ENCODE measurements at regions not wholly inside any gene's neighbourhood (a gene's known extent, or its start where the extent isn't known, plus 50 kb on each side); places are given as distances from the start of the nearest gene placed in this dataset.

- H3K36me3 ChIP-seq (ENCODE audit: control insufficient read depth in 2 of 2, extremely low read depth in 1 of 2, insufficient read depth in 1 of 2, low read length in 1 of 2) = no peaks in the 10 kb centered on the region
- H3K4me1 ChIP-seq (ENCODE audit: control insufficient read depth in 1 of 2, extremely low read depth in 1 of 2, insufficient read depth in 2 of 2, low read length in 2 of 2) = no peaks in the 10 kb centered on the region
- WGBS (ENCODE audit: insufficient coverage) = no CpG with 5 or more reads among the region's 2 CpGs
- Mint-ChIP-seq H3K4me1 (no peaks in the 10 kb centered on the region), H3K27me3 (no peaks in the 10 kb centered on the region), H3K4me3 (no peak overlapping the region), H3K36me3 (no peaks in the 10 kb centered on the region), H3K9me3 (no peaks in the 10 kb centered on the region), H3K27ac (no peak overlapping the region)
- ChIA-PET POLR2A (no interaction called here), CTCF (no interaction called here)
- no peak overlapping the region for H3K27ac ChIP-seq (ENCODE audit: low read length)
- no peak overlapping the region for H3K4me3 ChIP-seq (ENCODE audit: control insufficient read depth in 1 of 2, extremely low read depth in 1 of 2, low read length in 1 of 2)
- DNase-seq (no peak), ATAC-seq (replicated peaks in 1 of 4) (no peak)
- no peaks in the 10 kb centered on the region for H3K27me3 ChIP-seq (replicated peaks in 1 of 2; ENCODE audit: control insufficient read depth in 2 of 2, extremely low read depth in 1 of 2, insufficient read depth in 2 of 2, low read length in 1 of 2)
- no peaks in the 10 kb centered on the region for H3K9me3 ChIP-seq
These were observed 423.3 kb downstream of the SOX2 start for GRCh38 chr3:182135056-182135455.

- CTCF ChIA-PET = no interaction called here
- Mint-ChIP-seq H3K4me3 (no peak overlapping the region), H3K36me3 (no peaks in the 10 kb centered on the region), H3K27ac (no peak overlapping the region), H3K9me3 (no peaks in the 10 kb centered on the region), H3K27me3 (no peaks in the 10 kb centered on the region), H3K4me1 (no peaks in the 10 kb centered on the region)
- WGBS (ENCODE audit: insufficient coverage) = no CpG with 5 or more reads among the region's 6 CpGs
- POLR2A ChIA-PET = no interaction called here
- no peaks in the 10 kb centered on the region for H3K27me3 ChIP-seq (replicated peaks in 1 of 2; ENCODE audit: control insufficient read depth in 2 of 2, extremely low read depth in 1 of 2, insufficient read depth in 2 of 2, low read length in 1 of 2)
- ATAC-seq (replicated peaks in 1 of 4) (no peak), DNase-seq (no peak)
- no peaks in the 10 kb centered on the region for H3K4me1 ChIP-seq (ENCODE audit: control insufficient read depth in 1 of 2, extremely low read depth in 1 of 2, insufficient read depth in 2 of 2, low read length in 2 of 2)
- H3K9me3 ChIP-seq = no peaks in the 10 kb centered on the region
- no peaks in the 10 kb centered on the region for H3K36me3 ChIP-seq (ENCODE audit: control insufficient read depth in 2 of 2, extremely low read depth in 1 of 2, insufficient read depth in 1 of 2, low read length in 1 of 2)
- H3K4me3 ChIP-seq (ENCODE audit: control insufficient read depth in 1 of 2, extremely low read depth in 1 of 2, low read length in 1 of 2) = no peak overlapping the region
- H3K27ac ChIP-seq (ENCODE audit: low read length) = no peak overlapping the region
These were observed 424.5 kb downstream of the SOX2 start for GRCh38 chr3:182136008-182136910.

- POLR2A ChIA-PET = no interaction called here
- no CpG with 5 or more reads among the region's 1 CpG for WGBS (ENCODE audit: insufficient coverage)
These were observed 426.7 kb downstream of the SOX2 start for GRCh38 chr3:182138393-182138792.

GRCh38 chr3:182139627-182140357 lies 428.1 kb downstream of the SOX2 start:
- no peak overlapping the region for H3K27ac ChIP-seq (ENCODE audit: low read length)
- no peaks in the 10 kb centered on the region for H3K27me3 Mint-ChIP-seq
- DNase-seq = no peak
- H3K9me3 Mint-ChIP-seq = peaks cover 0 to 5% (median 0%) of the 10 kb centered on the region in 3 donors
- ATAC-seq (replicated peaks in 1 of 4) = no peak
- H3K4me1 Mint-ChIP-seq = no peaks in the 10 kb centered on the region
- no peaks in the 10 kb centered on the region for H3K9me3 ChIP-seq
- no peak overlapping the region for H3K4me3 ChIP-seq (ENCODE audit: control insufficient read depth in 1 of 2, extremely low read depth in 1 of 2, low read length in 1 of 2)
- no peaks in the 10 kb centered on the region for H3K27me3 ChIP-seq (replicated peaks in 1 of 2; ENCODE audit: control insufficient read depth in 2 of 2, extremely low read depth in 1 of 2, insufficient read depth in 2 of 2, low read length in 1 of 2)
- no peak overlapping the region for H3K27ac Mint-ChIP-seq
- CTCF ChIA-PET = interaction anchor here in 1 of 2 donors (0.6 kb wide), 1 partner anchor 79 kb away, joined by 3 read pairs; no protein-coding TSS in a partner anchor
- POLR2A ChIA-PET = no interaction called here
- no CpG with 5 or more reads among the region's 7 CpGs for WGBS (ENCODE audit: insufficient coverage)
- H3K4me1 ChIP-seq (ENCODE audit: control insufficient read depth in 1 of 2, extremely low read depth in 1 of 2, insufficient read depth in 2 of 2, low read length in 2 of 2) = no peaks in the 10 kb centered on the region
- H3K36me3 ChIP-seq (ENCODE audit: control insufficient read depth in 2 of 2, extremely low read depth in 1 of 2, insufficient read depth in 1 of 2, low read length in 1 of 2) = no peaks in the 10 kb centered on the region
- no peaks in the 10 kb centered on the region for H3K36me3 Mint-ChIP-seq
- no peak overlapping the region for H3K4me3 Mint-ChIP-seq

More at GRCh38 chr3:182138393-182138792, 426.7 kb downstream of the SOX2 start:
- Mint-ChIP-seq H3K4me3 (no peak overlapping the region), H3K4me1 (no peaks in the 10 kb centered on the region), H3K27ac (no peak overlapping the region), H3K36me3 (no peaks in the 10 kb centered on the region), H3K9me3 (peaks cover 0 to 5% (median 0%) of the 10 kb centered on the region in 3 donors), H3K27me3 (no peaks in the 10 kb centered on the region)
- H3K4me1 ChIP-seq (ENCODE audit: control insufficient read depth in 1 of 2, extremely low read depth in 1 of 2, insufficient read depth in 2 of 2, low read length in 2 of 2) = no peaks in the 10 kb centered on the region
- no peaks in the 10 kb centered on the region for H3K27me3 ChIP-seq (replicated peaks in 1 of 2; ENCODE audit: control insufficient read depth in 2 of 2, extremely low read depth in 1 of 2, insufficient read depth in 2 of 2, low read length in 1 of 2)
- no peak overlapping the region for H3K4me3 ChIP-seq (ENCODE audit: control insufficient read depth in 1 of 2, extremely low read depth in 1 of 2, low read length in 1 of 2)
- no peak for DNase-seq
- no peak overlapping the region for H3K27ac ChIP-seq (ENCODE audit: low read length)
- ATAC-seq (replicated peaks in 1 of 4) = no peak
- H3K9me3 ChIP-seq = no peaks in the 10 kb centered on the region
- H3K36me3 ChIP-seq (ENCODE audit: control insufficient read depth in 2 of 2, extremely low read depth in 1 of 2, insufficient read depth in 1 of 2, low read length in 1 of 2) = no peaks in the 10 kb centered on the region
- CTCF ChIA-PET = no interaction called here

GRCh38 chr3:182142928-182143327 lies 431.2 kb downstream of the SOX2 start:
- no peaks in the 10 kb centered on the region for H3K4me1 ChIP-seq (ENCODE audit: control insufficient read depth in 1 of 2, extremely low read depth in 1 of 2, insufficient read depth in 2 of 2, low read length in 2 of 2)
- WGBS (ENCODE audit: insufficient coverage) = 17% methylated on average over 1 of the region's 2 CpGs
- Mint-ChIP-seq H3K27ac (no peak overlapping the region), H3K27me3 (no peaks in the 10 kb centered on the region), H3K4me3 (no peak overlapping the region), H3K36me3 (no peaks in the 10 kb centered on the region), H3K4me1 (no peaks in the 10 kb centered on the region), H3K9me3 (peaks cover 0 to 5% (median 4%) of the 10 kb centered on the region in 3 donors)
- DNase-seq = no peak
- no peaks in the 10 kb centered on the region for H3K9me3 ChIP-seq
- no peaks in the 10 kb centered on the region for H3K27me3 ChIP-seq (replicated peaks in 1 of 2; ENCODE audit: control insufficient read depth in 2 of 2, extremely low read depth in 1 of 2, insufficient read depth in 2 of 2, low read length in 1 of 2)
- H3K4me3 ChIP-seq (ENCODE audit: control insufficient read depth in 1 of 2, extremely low read depth in 1 of 2, low read length in 1 of 2) = no peak overlapping the region
- CTCF ChIA-PET = no interaction called here
- POLR2A ChIA-PET = no interaction called here
- no peak overlapping the region for H3K27ac ChIP-seq (ENCODE audit: low read length)
- no peaks in the 10 kb centered on the region for H3K36me3 ChIP-seq (ENCODE audit: control insufficient read depth in 2 of 2, extremely low read depth in 1 of 2, insufficient read depth in 1 of 2, low read length in 1 of 2)
- ATAC-seq (replicated peaks in 1 of 4) = no peak

GRCh38 chr3:182143903-182144302 lies 432.2 kb downstream of the SOX2 start:
- Histone ChIP-seq H3K9me3 (no peaks in the 10 kb centered on the region), H3K4me1 (ENCODE audit: control insufficient read depth in 1 of 2, extremely low read depth in 1 of 2, insufficient read depth in 2 of 2, low read length in 2 of 2) (no peaks in the 10 kb centered on the region)
- CTCF ChIA-PET = no interaction called here

More at GRCh38 chr3:182143903-182144302, 432.2 kb downstream of the SOX2 start:
- no peak overlapping the region for H3K27ac ChIP-seq (ENCODE audit: low read length)
- Mint-ChIP-seq H3K36me3 (no peaks in the 10 kb centered on the region), H3K27ac (no peak overlapping the region), H3K9me3 (peaks cover 0 to 5% (median 4%) of the 10 kb centered on the region in 3 donors), H3K4me1 (no peaks in the 10 kb centered on the region), H3K4me3 (no peak overlapping the region), H3K27me3 (no peaks in the 10 kb centered on the region)
- POLR2A ChIA-PET = no interaction called here
- ATAC-seq (replicated peaks in 1 of 4) = no peak
- no peak for DNase-seq
- no CpG with 5 or more reads among the region's 2 CpGs for WGBS (ENCODE audit: insufficient coverage)
- no peaks in the 10 kb centered on the region for H3K36me3 ChIP-seq (ENCODE audit: control insufficient read depth in 2 of 2, extremely low read depth in 1 of 2, insufficient read depth in 1 of 2, low read length in 1 of 2)
- no peaks in the 10 kb centered on the region for H3K27me3 ChIP-seq (replicated peaks in 1 of 2; ENCODE audit: control insufficient read depth in 2 of 2, extremely low read depth in 1 of 2, insufficient read depth in 2 of 2, low read length in 1 of 2)
- no peak overlapping the region for H3K4me3 ChIP-seq (ENCODE audit: control insufficient read depth in 1 of 2, extremely low read depth in 1 of 2, low read length in 1 of 2)
